ENCODE measurements at regions not wholly inside any gene's neighbourhood (a gene's known extent, or its start where the extent isn't known, plus 50 kb on each side); places are given as distances from the start of the nearest gene placed in this dataset.

- TF ChIP-seq POLR2AphosphoS5 (IDR thresholded peaks at IDR 0.05; ENCODE audit: low read depth, low read length), result no peak
- TF ChIP-seq POLR2A (IDR thresholded peaks at IDR 0.05; ENCODE audit: low read depth, low read length), result no peak
- no peak for TF ChIP-seq TAF1 (IDR thresholded peaks at IDR 0.05; ENCODE audit: borderline replicate concordance, low read depth, low read length)
Observed at GRCh38 chr16:59558679-59559078, 824.6 kb upstream of the GOT2 start.

Data from GM12892 (cell line).